Right ventricle myocardium inferior (tissue), 1 donor: ENCODE measurements at regions not wholly inside any gene's neighbourhood (a gene's known extent, or its start where the extent isn't known, plus 50 kb on each side); places are given as distances from the start of the nearest gene placed in this dataset.

Experiments used
- ATAC-seq: fragments of 200-7000 bp; cut with Tn5 transposase; one replicate; pipeline ENCODE4 v1.9.1; 2020; ENCODE audit warnings: mild to moderate bottlenecking, moderate library complexity
- DNase-seq: peaks from one replicate; pipeline ENCODE4 v3.0.0; 2021; ENCODE audit errors: missing footprints
- intact Hi-C: fragments of 100-400 bp; cut with DNase I; formaldehyde crosslinking; loops from one replicate; pipeline ENCODE4 v1.11.0; 2022
- donor health status: DM: no; HTN: yes; CAD: no; lungs with severe emphysema.

- no peak for ATAC-seq
- intact Hi-C loops, result no loop called here
- DNase-seq, result no peak
Observed at GRCh38 chr3:74515451-74515850, 99.0 kb downstream of the CNTN3 start.

GRCh38 chr3:74511078-74511477 is 103.4 kb downstream of the CNTN3 start:
- DNase-seq (no peak), ATAC-seq (no peak)
- intact Hi-C loops, result no loop called here

- intact Hi-C loops, result no loop called here
- no peak for ATAC-seq
- no peak for DNase-seq
Observed at GRCh38 chr3:74510261-74510818, 104.1 kb downstream of the CNTN3 start.

GRCh38 chr3:74507691-74508090 is 106.8 kb downstream of the CNTN3 start:
- intact Hi-C loops, result no loop called here
- DNase-seq (no peak), ATAC-seq (no peak)

- intact Hi-C loops, result no loop called here
- ATAC-seq, result no peak
- DNase-seq, result no peak
Observed at GRCh38 chr3:74506246-74506645, 108.2 kb downstream of the CNTN3 start.

- DNase-seq, result no peak
- intact Hi-C loops, result no loop called here
- no peak for ATAC-seq
Observed at GRCh38 chr3:74501007-74501406, 113.5 kb downstream of the CNTN3 start.

- DNase-seq (no peak), ATAC-seq (no peak)
- intact Hi-C loops, result no loop called here
Observed at GRCh38 chr3:74500257-74500656, 114.2 kb downstream of the CNTN3 start.

GRCh38 chr3:74491874-74492273 is 122.6 kb downstream of the CNTN3 start:
- no peak for DNase-seq
- intact Hi-C loops, result no loop called here
- no peak for ATAC-seq

- no peak for DNase-seq
- ATAC-seq, result no peak
- intact Hi-C loops, result no loop called here
Observed at GRCh38 chr3:74489050-74489792, 125.2 kb downstream of the CNTN3 start.

- DNase-seq, result no peak
- intact Hi-C loops, result no loop called here
- ATAC-seq, result no peak
Observed at GRCh38 chr3:74479915-74480314, 134.5 kb downstream of the CNTN3 start.

- intact Hi-C loops, result no loop called here
- ATAC-seq, result no peak
- DNase-seq, result no peak
Observed at GRCh38 chr3:74470313-74470712, 144.1 kb downstream of the CNTN3 start.

GRCh38 chr3:74469713-74470112 is 144.7 kb downstream of the CNTN3 start:
- DNase-seq (no peak), ATAC-seq (no peak)
- intact Hi-C loops, result no loop called here

GRCh38 chr3:74469151-74469550 is 145.3 kb downstream of the CNTN3 start:
- no peak for ATAC-seq
- DNase-seq, result no peak
- intact Hi-C loops, result no loop called here

- ATAC-seq, result peak; percentile 44
- no peak for DNase-seq
- intact Hi-C loops, result no loop called here
Observed at GRCh38 chr3:74465715-74466410, 148.6 kb downstream of the CNTN3 start.

- DNase-seq (no peak), ATAC-seq (no peak)
- intact Hi-C loops, result no loop called here
Observed at GRCh38 chr3:74463515-74463914, 150.9 kb downstream of the CNTN3 start.

- intact Hi-C loops, result no loop called here
- ATAC-seq (no peak), DNase-seq (no peak)
Observed at GRCh38 chr3:74456166-74456565, 158.3 kb downstream of the CNTN3 start.

GRCh38 chr3:74447221-74447620 is 167.2 kb downstream of the CNTN3 start:
- intact Hi-C loops, result no loop called here
- DNase-seq, result no peak
- ATAC-seq, result no peak

GRCh38 chr3:74445541-74445940 is 168.9 kb downstream of the CNTN3 start:
- no peak for ATAC-seq
- no peak for DNase-seq
- intact Hi-C loops, result no loop called here

GRCh38 chr3:74443102-74443501 is 171.4 kb downstream of the CNTN3 start:
- intact Hi-C loops, result no loop called here
- DNase-seq (no peak), ATAC-seq (no peak)

GRCh38 chr3:74442683-74443082 is 171.8 kb downstream of the CNTN3 start:
- no peak for DNase-seq
- intact Hi-C loops, result no loop called here
- no peak for ATAC-seq
